Psoas muscle (tissue), 7 donors: ENCODE measurements at regions not wholly inside any gene's neighbourhood (a gene's known extent, or its start where the extent isn't known, plus 50 kb on each side); places are given as distances from the start of the nearest gene placed in this dataset.
"Not testable (repeated sequence)": the region's sequence is repeated elsewhere in the genome, so short reads cannot be mapped to it uniquely, and the experiment has no call there.

ENCODE experiments used
- ATAC-seq, 4 donors: fragments of 200-7000 bp; cut with Tn5 transposase; one replicate each; pipeline ENCODE4 v1.9.1; 2020; ENCODE audit warnings: moderate library complexity in 3 of 4, mild to moderate bottlenecking in 2 of 4
- DNase-seq, 2 donors: peaks; one replicate each; pipeline ENCODE4 v3.0.0-alpha.2; 2020
- H3K27ac ChIP-seq: fragments of 200-600 bp; one replicate; pipeline ENCODE4 v1.8.0; 2022
- H3K27me3 ChIP-seq, 3 donors: fragments of 200-600 bp in 1 of 3; one replicate each; pipeline versions ENCODE4 v1.6.1 to v1.8.0; 2013 to 2022; ENCODE audit warnings: low read length in 2 of 3, mild to moderate bottlenecking in 2 of 3, moderate library complexity in 1 of 3; ENCODE audit not compliant: insufficient read depth in 3 of 3
- H3K36me3 ChIP-seq, 2 donors: fragments of 200-600 bp in 1 of 2; one replicate each; pipeline versions ENCODE4 v1.6.1 to v1.8.0; 2013 to 2022; ENCODE audit warnings: low read depth in 1 of 2, mild to moderate bottlenecking in 1 of 2, moderate library complexity in 1 of 2; ENCODE audit not compliant: insufficient read depth in 1 of 2
- H3K4me1 ChIP-seq: fragments of 200-600 bp; one replicate; pipeline ENCODE4 v1.8.0; 2022
- H3K4me3 ChIP-seq: fragments of 200-600 bp; one replicate; pipeline ENCODE4 v1.8.0; 2022; ENCODE audit warnings: mild to moderate bottlenecking
- H3K9me3 ChIP-seq: fragments of 200-600 bp; one replicate; pipeline ENCODE4 v1.8.0; 2022
- WGBS, 3 donors: extraction: QIAGEN DNeasy Blood & Tissue Kit; methylation state at CpG; one replicate each; pipeline versions ENCODE4 v1.1.6 to v1.1.7; 2013; 5-methylcytosine and 5-hydroxymethylcytosine counted together
- intact Hi-C, 2 donors: fragments of 100-400 bp; cut with DNase I; formaldehyde crosslinking; loops; one replicate each; pipeline versions ENCODE4 v1.11.0 to v1.14.2; 2022
- TF ChIP-seq, protein P1 (sequence below): fragments of 200-600 bp; IDR thresholded peaks from one replicate; pipeline ENCODE4 v1.8.0; 2022; ENCODE audit warnings: antibody characterized with exemption
- donor health status: healthy with polysubstance abuse.
- donor health status: DM: no; HTN: no; CAD: no; lungs with moderate emphysema.
- donor health status: Bipolar disorder and iron deficiency.
- donor health status: healthy.
- donor health status: DM: yes; HTN: yes; CAD: no.
- donor health status: DM: no; HTN: no; CAD: no.
- donor health status: DM: yes; HTN: yes; CAD: no.

DNA sequence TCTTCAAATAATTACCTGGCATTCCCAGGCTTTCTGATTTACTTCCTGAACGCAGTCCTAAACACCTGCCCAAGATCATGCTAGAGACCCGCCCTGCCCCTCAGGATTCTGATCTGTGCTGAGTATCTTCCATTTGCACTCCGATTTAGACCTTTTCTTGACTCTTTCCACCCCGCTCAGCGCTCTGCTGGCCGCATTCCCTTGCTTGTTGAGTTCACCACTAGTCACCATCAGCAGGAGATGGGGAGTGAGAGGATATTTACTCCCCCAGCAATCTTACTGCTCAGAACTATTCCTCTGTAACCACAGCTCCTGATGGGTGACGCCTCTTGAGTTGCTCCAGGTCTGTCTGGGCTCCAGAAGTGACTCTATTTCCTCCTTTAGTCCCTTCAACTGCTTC lies 419.4 kb upstream of the MIR17HG start:
- Histone ChIP-seq H3K4me1 (no peaks in the 10 kb centered on the region), H3K4me3 (no peak overlapping the region), H3K27ac (no peak overlapping the region), H3K36me3 (no peaks in the 10 kb centered on the region), H3K27me3 (peaks cover 0 to 2% (median 0%) of the 10 kb centered on the region in 3 donors), H3K9me3 (no peaks in the 10 kb centered on the region)
- TF ChIP-seq, protein P1, sequence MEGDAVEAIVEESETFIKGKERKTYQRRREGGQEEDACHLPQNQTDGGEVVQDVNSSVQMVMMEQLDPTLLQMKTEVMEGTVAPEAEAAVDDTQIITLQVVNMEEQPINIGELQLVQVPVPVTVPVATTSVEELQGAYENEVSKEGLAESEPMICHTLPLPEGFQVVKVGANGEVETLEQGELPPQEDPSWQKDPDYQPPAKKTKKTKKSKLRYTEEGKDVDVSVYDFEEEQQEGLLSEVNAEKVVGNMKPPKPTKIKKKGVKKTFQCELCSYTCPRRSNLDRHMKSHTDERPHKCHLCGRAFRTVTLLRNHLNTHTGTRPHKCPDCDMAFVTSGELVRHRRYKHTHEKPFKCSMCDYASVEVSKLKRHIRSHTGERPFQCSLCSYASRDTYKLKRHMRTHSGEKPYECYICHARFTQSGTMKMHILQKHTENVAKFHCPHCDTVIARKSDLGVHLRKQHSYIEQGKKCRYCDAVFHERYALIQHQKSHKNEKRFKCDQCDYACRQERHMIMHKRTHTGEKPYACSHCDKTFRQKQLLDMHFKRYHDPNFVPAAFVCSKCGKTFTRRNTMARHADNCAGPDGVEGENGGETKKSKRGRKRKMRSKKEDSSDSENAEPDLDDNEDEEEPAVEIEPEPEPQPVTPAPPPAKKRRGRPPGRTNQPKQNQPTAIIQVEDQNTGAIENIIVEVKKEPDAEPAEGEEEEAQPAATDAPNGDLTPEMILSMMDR, result no peak
- DNase-seq (no peak), ATAC-seq (no peak)
- 92 to 94% (median 94%) methylated on average over 7 of the region's 7 CpGs for WGBS, 3 donors
- intact Hi-C loops, result no loop called here

DNA sequence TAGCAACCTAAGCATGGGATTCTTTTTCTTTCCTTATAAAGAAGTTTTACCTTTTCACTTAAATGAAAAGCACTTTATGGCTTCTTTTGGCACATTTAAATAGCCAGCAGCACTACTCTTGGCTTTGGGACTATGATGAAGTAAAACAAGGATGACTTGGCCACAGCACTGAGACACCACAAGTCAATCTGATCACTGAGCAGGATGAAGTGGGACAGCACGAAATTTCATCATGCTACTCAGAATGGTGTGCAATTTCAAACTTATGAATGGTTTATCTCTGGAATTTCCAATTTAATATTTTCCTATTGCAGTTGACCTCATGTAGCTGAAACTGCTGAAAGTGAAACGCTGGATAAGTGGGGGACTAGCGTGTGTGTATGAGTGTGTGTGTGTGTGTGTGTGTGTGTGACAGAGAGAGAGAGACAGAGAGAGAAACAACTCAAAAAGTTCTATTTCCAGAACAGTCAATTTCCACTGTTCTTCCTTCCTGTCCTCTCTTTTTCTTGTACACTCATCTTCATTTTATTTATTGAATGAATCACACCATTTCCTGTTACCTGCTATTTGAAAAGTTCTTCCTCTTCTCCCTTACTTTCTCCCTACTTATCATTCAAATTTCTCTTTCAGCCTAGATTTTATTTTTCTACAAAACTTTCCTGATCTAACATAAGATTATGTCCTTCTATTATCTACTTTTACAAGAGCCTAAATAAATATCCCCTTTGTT lies 414.2 kb upstream of the MIR17HG start:
- intact Hi-C loops, result no loop called here
- no peak for DNase-seq
- H3K4me1 ChIP-seq, result no peaks in the 10 kb centered on the region
- no peak for ATAC-seq
- H3K36me3 ChIP-seq, result no peaks in the 10 kb centered on the region
- 41 to 54% (median 42%) methylated on average over 3 of the region's 3 CpGs for WGBS, 3 donors
- no peaks in the 10 kb centered on the region for H3K27me3 ChIP-seq
- TF ChIP-seq, protein P1, result no peak
- H3K4me3 ChIP-seq, result no peak overlapping the region
- H3K9me3 ChIP-seq, result no peaks in the 10 kb centered on the region
- H3K27ac ChIP-seq, result no peak overlapping the region

DNA sequence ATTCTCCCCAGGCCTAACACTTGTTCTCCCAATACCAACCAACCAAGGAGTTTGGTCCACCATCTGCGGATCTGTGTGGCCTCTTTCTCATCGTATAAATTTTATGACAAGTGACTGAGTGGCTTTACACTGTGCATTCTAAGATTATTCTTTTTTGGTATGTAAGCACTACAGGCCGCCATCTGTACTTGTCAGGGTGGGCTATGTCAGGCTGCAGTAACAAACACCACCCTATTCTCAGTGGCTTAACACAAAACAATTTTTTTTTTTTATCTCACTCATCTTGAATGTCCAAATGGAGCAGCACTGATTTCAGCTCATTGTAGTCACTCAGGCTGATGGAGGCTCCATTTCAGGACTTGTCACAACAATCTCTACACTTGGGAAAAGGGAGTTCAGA lies 412.7 kb upstream of the MIR17HG start:
- no peak for ATAC-seq
- TF ChIP-seq, protein P1, result no peak
- 85 to 94% (median 90%) methylated on average over 3 of the region's 3 CpGs for WGBS, 3 donors
- Histone ChIP-seq H3K4me3 (no peak overlapping the region), H3K9me3 (no peaks in the 10 kb centered on the region), H3K4me1 (no peaks in the 10 kb centered on the region), H3K27me3 (no peaks in the 10 kb centered on the region), H3K27ac (no peak overlapping the region), H3K36me3 (no peaks in the 10 kb centered on the region)
- DNase-seq, result no peak
- intact Hi-C loops, result no loop called here

DNA sequence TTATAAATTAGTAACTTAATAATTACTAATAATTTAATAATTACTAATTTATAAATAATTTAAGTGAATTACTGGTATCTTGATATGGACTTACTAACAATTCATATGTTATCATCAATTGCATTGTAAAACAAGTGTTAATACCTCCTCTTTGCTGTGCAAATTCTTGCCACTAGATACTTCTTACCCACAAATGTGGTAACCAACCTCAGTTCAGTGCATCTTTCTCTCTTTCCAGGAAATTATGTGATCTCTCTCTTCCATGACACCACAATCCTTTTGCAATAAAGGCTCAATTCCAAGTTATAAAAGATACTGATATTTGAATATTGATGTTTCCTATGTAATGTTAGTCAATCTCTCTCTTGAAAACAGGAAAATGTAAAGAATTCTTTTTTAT lies 408.6 kb upstream of the MIR17HG start:
- no peaks in the 10 kb centered on the region for H3K27me3 ChIP-seq
- no peak overlapping the region for H3K4me3 ChIP-seq
- H3K9me3 ChIP-seq, result no peaks in the 10 kb centered on the region
- TF ChIP-seq, protein P1, result no peak
- ATAC-seq (no peak), DNase-seq (no peak)
- no peak overlapping the region for H3K27ac ChIP-seq
- H3K36me3 ChIP-seq, result no peaks in the 10 kb centered on the region
- intact Hi-C loops, result no loop called here
- no peaks in the 10 kb centered on the region for H3K4me1 ChIP-seq

DNA sequence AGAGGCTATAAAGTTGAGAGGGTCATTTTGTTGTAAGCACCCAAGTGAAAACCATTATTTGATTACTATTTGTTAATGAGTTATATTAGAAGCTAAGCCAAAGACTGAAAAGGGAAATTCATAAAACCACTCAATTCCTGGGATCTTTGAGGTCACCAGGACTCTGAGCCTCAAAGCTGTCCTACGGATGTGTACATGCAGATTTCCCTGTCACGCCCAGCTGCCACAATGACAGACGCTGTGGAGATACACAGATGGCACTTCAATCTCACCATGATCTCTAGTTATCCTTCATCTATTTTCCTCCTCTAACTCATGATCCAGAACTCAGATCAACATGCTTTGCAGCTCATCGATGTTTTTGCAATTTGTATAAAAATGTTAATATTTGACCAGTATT lies 403.5 kb upstream of the MIR17HG start:
- no peak overlapping the region for H3K4me3 ChIP-seq
- DNase-seq, result no peak
- H3K27me3 ChIP-seq, result no peaks in the 10 kb centered on the region
- H3K36me3 ChIP-seq, result no peaks in the 10 kb centered on the region
- H3K4me1 ChIP-seq, result no peaks in the 10 kb centered on the region
- WGBS, 3 donors, result 58 to 70% (median 65%) methylated on average over 4 of the region's 4 CpGs
- H3K9me3 ChIP-seq, result no peaks in the 10 kb centered on the region
- intact Hi-C loops, result no loop called here
- TF ChIP-seq, protein P1, result no peak
- no peak overlapping the region for H3K27ac ChIP-seq
- no peak for ATAC-seq

DNA sequence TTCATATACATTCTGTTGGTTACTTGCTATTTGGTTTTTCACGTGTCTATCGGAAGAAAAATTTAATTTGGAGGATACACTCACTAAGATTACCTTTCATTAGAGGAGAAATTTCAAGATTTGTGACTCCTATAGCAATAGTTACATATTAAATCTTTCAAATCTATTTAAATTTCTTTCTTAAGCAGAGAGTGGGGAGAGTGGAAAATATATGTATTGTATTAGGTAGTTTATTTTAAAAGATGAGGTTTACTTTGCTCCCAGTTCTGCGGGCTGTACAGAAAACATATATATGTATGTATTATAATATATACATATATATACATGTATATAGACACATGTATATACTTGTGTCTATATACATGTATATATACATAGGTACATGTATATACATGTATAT lies 402.3 kb upstream of the MIR17HG start:
- H3K9me3 ChIP-seq, H3K4me3 ChIP-seq, intact Hi-C loops, H3K27ac ChIP-seq, H3K4me1 ChIP-seq, H3K27me3 ChIP-seq, ATAC-seq, DNase-seq, H3K36me3 ChIP-seq: not testable (repeated sequence)
- WGBS, 3 donors, result 94 to 98% (median 97%) methylated on average over 3 of the region's 3 CpGs

DNA sequence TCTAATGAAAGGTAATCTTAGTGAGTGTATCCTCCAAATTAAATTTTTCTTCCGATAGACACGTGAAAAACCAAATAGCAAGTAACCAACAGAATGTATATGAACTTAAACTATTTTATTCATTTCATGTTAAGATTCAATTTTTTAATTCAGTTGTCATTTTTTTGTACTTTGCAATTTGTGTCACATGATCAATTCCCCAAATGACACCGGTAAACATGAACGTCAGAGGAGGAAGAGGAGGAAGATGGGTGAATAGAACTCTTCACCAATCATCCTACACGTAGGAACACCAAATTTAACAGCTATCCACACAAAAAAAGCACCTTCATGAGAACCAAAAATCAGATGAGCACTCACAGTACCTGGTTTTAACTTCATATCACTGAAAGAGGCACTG lies 401.4 kb upstream of the MIR17HG start:
- H3K9me3 ChIP-seq, intact Hi-C loops, H3K4me3 ChIP-seq, H3K27ac ChIP-seq, ATAC-seq, DNase-seq, H3K36me3 ChIP-seq, H3K4me1 ChIP-seq, H3K27me3 ChIP-seq: not testable (repeated sequence)
- 70 to 90% (median 90%) methylated on average over 5 of the region's 5 CpGs for WGBS, 3 donors
